ENCODE measurements at regions not wholly inside any gene's neighbourhood (a gene's known extent, or its start where the extent isn't known, plus 50 kb on each side); places are given as distances from the start of the nearest gene placed in this dataset.

DNA sequence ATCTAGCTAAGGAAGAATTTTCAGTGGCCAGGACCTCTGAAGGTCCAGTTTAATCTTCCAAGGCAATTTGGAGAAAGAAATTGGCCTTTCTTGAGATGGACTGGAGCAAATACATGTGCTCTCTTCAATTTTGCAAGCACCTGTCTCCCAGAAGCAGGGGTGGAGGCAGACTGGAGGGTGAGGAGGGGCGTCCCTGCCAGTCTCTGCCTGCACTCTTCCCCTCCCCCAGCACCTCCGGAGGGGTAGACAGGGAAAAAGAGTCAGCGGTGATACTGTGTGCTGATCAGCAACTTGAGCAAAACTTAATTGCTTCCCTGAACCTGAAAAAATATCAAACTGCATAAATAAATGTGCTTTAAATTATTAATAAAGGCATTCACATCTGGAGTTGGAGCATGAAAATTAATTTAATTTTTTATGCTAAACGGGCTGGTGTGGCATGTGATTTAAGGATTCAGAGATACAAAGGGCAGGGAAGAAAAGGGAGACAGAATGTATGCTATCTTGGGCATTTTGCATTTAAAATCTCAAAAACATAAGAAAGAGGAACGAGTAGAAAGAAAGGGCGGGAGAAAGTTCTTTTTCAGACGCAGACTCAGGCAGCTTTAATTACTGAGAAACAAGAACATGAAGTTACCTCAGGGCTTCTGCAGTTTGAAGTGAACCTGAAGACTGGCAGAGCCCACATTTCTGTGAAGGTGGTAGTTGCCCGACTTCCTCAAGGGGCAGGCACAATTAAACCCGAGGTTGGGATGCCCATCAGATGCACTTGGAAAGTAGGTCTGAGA is 319.7 kb downstream of the UACA start:
- TF ChIP-seq CTCF (IDR thresholded peaks at IDR 0.05) (no peak), POLR2A (IDR thresholded peaks at IDR 0.05) (no peak)
